ENCODE measurements at regions not wholly inside any gene's neighbourhood (a gene's known extent, or its start where the extent isn't known, plus 50 kb on each side); places are given as distances from the start of the nearest gene placed in this dataset.

- Histone ChIP-seq H3K4me2 (ENCODE audit: low read length) (no peak overlapping the region), H2AFZ (ENCODE audit: low read length) (no peak overlapping the region), H4K20me1 (ENCODE audit: insufficient read depth, low read length) (no peaks in the 10 kb centered on the region), H3K9me2 (ENCODE audit: insufficient read depth, low read length) (no peaks in the 10 kb centered on the region), H3K36me3 (ENCODE audit: insufficient read depth, low read length) (no peaks in the 10 kb centered on the region), H3K79me2 (ENCODE audit: insufficient read depth, low read depth, low read length) (no peaks in the 10 kb centered on the region), H3K4me3 (ENCODE audit: low read depth, low read length, poor library complexity, severe bottlenecking) (no peak overlapping the region), H3K4me1 (ENCODE audit: insufficient read depth, low read length, poor library complexity, severe bottlenecking) (no peaks in the 10 kb centered on the region), H3K9me3 (ENCODE audit: low read length) (no peaks in the 10 kb centered on the region), H3K27ac (ENCODE audit: low read depth, low read length, poor library complexity, severe bottlenecking) (no peak overlapping the region)
- POLR2A ChIA-PET: no interaction called here
- CTCF ChIA-PET (ENCODE audit: unreplicated experiment): no interaction called here
- intact Hi-C loops (cut with micrococcal nuclease; ENCODE audit: unreplicated experiment): no loop called here
- TF ChIP-seq CTCF (conservative IDR thresholded peaks at IDR 0.05; ENCODE audit: low read length): no peak
- no peak for TF ChIP-seq EZH2phosphoT487 (IDR thresholded peaks at IDR 0.05; ENCODE audit: borderline replicate concordance, low read depth, low read length)
- no TSS peak for BruUV-seq (replicated peaks)
- DNase-seq (ENCODE audit: low spot score): no peak
These were observed 418.4 kb upstream of the SGCD start for GRCh38 chr5:155908543-155908942.

GRCh38 chr5:155912291-155912690 is 414.7 kb upstream of the SGCD start:
- TF ChIP-seq CTCF (conservative IDR thresholded peaks at IDR 0.05; ENCODE audit: low read length) (no peak), EZH2phosphoT487 (IDR thresholded peaks at IDR 0.05; ENCODE audit: borderline replicate concordance, low read depth, low read length) (no peak)
- Histone ChIP-seq H3K4me1 (ENCODE audit: insufficient read depth, low read length, poor library complexity, severe bottlenecking) (no peaks in the 10 kb centered on the region), H3K27ac (ENCODE audit: low read depth, low read length, poor library complexity, severe bottlenecking) (no peak overlapping the region), H3K9me2 (ENCODE audit: insufficient read depth, low read length) (no peaks in the 10 kb centered on the region; the same call in 1 of the 2 replicates), H3K4me3 (ENCODE audit: low read depth, low read length, poor library complexity, severe bottlenecking) (no peak overlapping the region), H3K9me3 (ENCODE audit: low read length) (no peaks in the 10 kb centered on the region), H4K20me1 (ENCODE audit: insufficient read depth, low read length) (no peaks in the 10 kb centered on the region), H3K79me2 (ENCODE audit: insufficient read depth, low read depth, low read length) (no peaks in the 10 kb centered on the region), H2AFZ (ENCODE audit: low read length) (no peak overlapping the region), H3K4me2 (ENCODE audit: low read length) (no peak overlapping the region), H3K36me3 (ENCODE audit: insufficient read depth, low read length) (no peaks in the 10 kb centered on the region)
- DNase-seq (ENCODE audit: low spot score): no peak
- ChIA-PET POLR2A (no interaction called here), CTCF (ENCODE audit: unreplicated experiment) (no interaction called here)
- no TSS peak for BruUV-seq (replicated peaks)
- intact Hi-C loops (cut with micrococcal nuclease; ENCODE audit: unreplicated experiment): no loop called here

- TF ChIP-seq CTCF (conservative IDR thresholded peaks at IDR 0.05; ENCODE audit: low read length): no peak
- no peak for TF ChIP-seq EZH2phosphoT487 (IDR thresholded peaks at IDR 0.05; ENCODE audit: borderline replicate concordance, low read depth, low read length)
- no peak overlapping the region for H2AFZ ChIP-seq (ENCODE audit: low read length)
- H3K4me1 ChIP-seq (ENCODE audit: insufficient read depth, low read length, poor library complexity, severe bottlenecking): no peaks in the 10 kb centered on the region
- no TSS peak for BruUV-seq (replicated peaks)
- intact Hi-C loops (cut with micrococcal nuclease; ENCODE audit: unreplicated experiment): no loop called here
- no peak overlapping the region for H3K4me2 ChIP-seq (ENCODE audit: low read length)
- no peak for DNase-seq (ENCODE audit: low spot score)
- no peaks in the 10 kb centered on the region for H3K79me2 ChIP-seq (ENCODE audit: insufficient read depth, low read depth, low read length)
- no peaks in the 10 kb centered on the region for H3K9me3 ChIP-seq (ENCODE audit: low read length)
- no peaks in the 10 kb centered on the region for H3K36me3 ChIP-seq (ENCODE audit: insufficient read depth, low read length)
- ChIA-PET CTCF (ENCODE audit: unreplicated experiment) (no interaction called here), POLR2A (no interaction called here)
- H3K9me2 ChIP-seq (ENCODE audit: insufficient read depth, low read length): no peaks in the 10 kb centered on the region; the same call in 1 of the 2 replicates
- no peak overlapping the region for H3K27ac ChIP-seq (ENCODE audit: low read depth, low read length, poor library complexity, severe bottlenecking)
- no peak overlapping the region for H3K4me3 ChIP-seq (ENCODE audit: low read depth, low read length, poor library complexity, severe bottlenecking)
- H4K20me1 ChIP-seq (ENCODE audit: insufficient read depth, low read length): no peaks in the 10 kb centered on the region
These were observed 412.2 kb upstream of the SGCD start for GRCh38 chr5:155914766-155915165.
